H9 (cell line): ENCODE measurements at regions not wholly inside any gene's neighbourhood (a gene's known extent, or its start where the extent isn't known, plus 50 kb on each side); places are given as distances from the start of the nearest gene placed in this dataset.

Experiments
- DNase-seq: peaks from one replicate; pipeline ENCODE4 v3.0.0-alpha.2; 2017
- H2AFZ ChIP-seq: one replicate; pipeline ENCODE4 v1.6.1; 2013; ENCODE audit warnings: mild to moderate bottlenecking, low read length, control low read depth, moderate library complexity
- H2AK5ac ChIP-seq: 2 replicates; pipeline ENCODE4 v1.6.1; 2013; ENCODE audit warnings: low read length, control low read depth, mixed read lengths; ENCODE audit not compliant: insufficient read length
- H2BK120ac ChIP-seq: one replicate; pipeline ENCODE4 v1.6.1; 2013; ENCODE audit warnings: low read depth, mild to moderate bottlenecking, low read length, control low read depth, inconsistent platforms; ENCODE audit not compliant: poor library complexity, severe bottlenecking
- H2BK12ac ChIP-seq: 2 replicates; pipeline ENCODE4 v1.6.1; 2013; ENCODE audit warnings: low read length, control low read depth, mixed read lengths, low read depth; ENCODE audit not compliant: insufficient read length
- H2BK15ac ChIP-seq: 2 replicates; pipeline ENCODE4 v1.6.1; 2013; ENCODE audit warnings: low read depth, low read length, control low read depth
- H2BK20ac ChIP-seq: one replicate; pipeline ENCODE4 v1.6.1; 2013; ENCODE audit warnings: low read depth, mild to moderate bottlenecking, low read length, control low read depth, inconsistent platforms; ENCODE audit not compliant: poor library complexity, severe bottlenecking
- H2BK5ac ChIP-seq: 2 replicates; pipeline ENCODE4 v1.6.1; 2013; ENCODE audit warnings: low read length, control low read depth, mixed read lengths; ENCODE audit not compliant: insufficient read length
- H3K14ac ChIP-seq: 2 replicates; pipeline ENCODE4 v1.6.1; 2013; ENCODE audit warnings: low read length, control low read depth; ENCODE audit not compliant: insufficient read depth
- H3K18ac ChIP-seq: 2 replicates; pipeline ENCODE4 v1.6.1; 2013; ENCODE audit warnings: low read depth, mild to moderate bottlenecking, mixed read lengths, low read length, control low read depth; ENCODE audit not compliant: insufficient read length
- H3K23ac ChIP-seq: 2 replicates; pipeline ENCODE4 v1.6.1; 2013; ENCODE audit warnings: low read length, control low read depth, mixed read lengths, low read depth; ENCODE audit not compliant: insufficient read length
- H3K23me2 ChIP-seq: 2 replicates; pipeline ENCODE4 v1.6.1; 2013; ENCODE audit warnings: low read depth, mild to moderate bottlenecking, mixed read lengths, low read length, control low read depth; ENCODE audit not compliant: insufficient read length, poor library complexity, severe bottlenecking
- H3K27ac ChIP-seq: 2 replicates; pipeline ENCODE4 v1.5.1; 2013; ENCODE audit warnings: low read length, control low read depth, mixed read lengths, low read depth; ENCODE audit not compliant: insufficient read length
- H3K27me3 ChIP-seq: 2 replicates; pipeline ENCODE4 v1.6.1; 2013; ENCODE audit warnings: low read length, control low read depth, inconsistent platforms; ENCODE audit not compliant: insufficient read depth
- H3K4ac ChIP-seq: 2 replicates; pipeline ENCODE4 v1.6.1; 2013; ENCODE audit warnings: low read depth, mild to moderate bottlenecking, control low read depth, inconsistent platforms, low read length, moderate library complexity
- H3K4me1 ChIP-seq: 2 replicates; pipeline ENCODE4 v1.6.1; 2013; ENCODE audit warnings: low read length, control low read depth, inconsistent platforms; ENCODE audit not compliant: insufficient read depth
- H3K4me2 ChIP-seq: 2 replicates; pipeline ENCODE4 v1.6.1; 2013; ENCODE audit warnings: low read length, control low read depth, mixed read lengths; ENCODE audit not compliant: insufficient read length, insufficient read depth
- H3K56ac ChIP-seq: 2 replicates; pipeline ENCODE4 v1.6.1; 2013; ENCODE audit warnings: low read depth, mild to moderate bottlenecking, mixed read lengths, low read length, control low read depth; ENCODE audit not compliant: insufficient read length
- H3K79me1 ChIP-seq: 2 replicates; pipeline ENCODE4 v1.6.1; 2013; ENCODE audit warnings: low read depth, mild to moderate bottlenecking, moderate library complexity, low read length, control low read depth, inconsistent platforms; ENCODE audit not compliant: insufficient read depth, poor library complexity, severe bottlenecking
- H3K79me2 ChIP-seq: 2 replicates; pipeline ENCODE4 v1.6.1; 2013; ENCODE audit warnings: low read length, control low read depth, inconsistent platforms; ENCODE audit not compliant: insufficient read depth
- H3K9ac ChIP-seq: 2 replicates; pipeline ENCODE4 v1.6.1; 2013; ENCODE audit warnings: low read length, control low read depth, mixed read lengths; ENCODE audit not compliant: insufficient read length; ENCODE audit errors: extremely low read depth
- H3K9me3 ChIP-seq: one replicate; pipeline ENCODE4 v1.6.1; 2013; ENCODE audit warnings: low read depth, low read length, inconsistent platforms; ENCODE audit not compliant: control insufficient read depth
- H3T11ph ChIP-seq: one replicate; pipeline ENCODE4 v1.6.1; 2013; ENCODE audit warnings: mild to moderate bottlenecking, low read length, control low read depth, inconsistent platforms
- H4K20me1 ChIP-seq: one replicate; pipeline ENCODE4 v1.6.1; 2013; ENCODE audit not compliant: control insufficient read depth, insufficient read length, insufficient read depth
- H4K5ac ChIP-seq: 2 replicates; pipeline ENCODE4 v1.6.1; 2013; ENCODE audit warnings: low read depth, mild to moderate bottlenecking, mixed read lengths, low read length, control low read depth; ENCODE audit not compliant: insufficient read length
- H4K8ac ChIP-seq: replicated peaks from 2 replicates; pipeline ENCODE4 v1.6.1; 2013; ENCODE audit warnings: low read length, control low read depth, mixed read lengths, low read depth; ENCODE audit not compliant: insufficient read length
- H4K91ac ChIP-seq: 2 replicates; pipeline ENCODE4 v1.6.1; 2013; ENCODE audit warnings: low read depth, mild to moderate bottlenecking, moderate library complexity, mixed read lengths, low read length, control low read depth; ENCODE audit not compliant: insufficient read length
- H3K27ac Mint-ChIP-seq, 3 experiments: 2 replicates in 2 of 3; 3 replicates in 1 of 3; pipeline ENCODE4 v1.8.0; 2020 to 2021; ENCODE audit warnings: mixed read lengths in 3 of 3, mild to moderate bottlenecking in 1 of 3, moderate library complexity in 1 of 3
- H3K27me3 Mint-ChIP-seq: 2 replicates; pipeline ENCODE4 v1.8.0; 2021; ENCODE audit warnings: low read depth, mild to moderate bottlenecking, moderate library complexity, mixed read lengths
- H3K36me3 Mint-ChIP-seq, 3 experiments: 2 replicates in 2 of 3; 3 replicates in 1 of 3; pipeline ENCODE4 v1.8.0; 2020 to 2021; ENCODE audit warnings: low read depth in 3 of 3, mixed read lengths in 3 of 3; ENCODE audit not compliant: insufficient read depth in 1 of 3
- H3K4me1 Mint-ChIP-seq, 2 experiments: 2 replicates each; pipeline ENCODE4 v1.8.0; 2020; ENCODE audit warnings: mixed read lengths in 2 of 2
- H3K4me3 Mint-ChIP-seq, 2 experiments: 2 replicates in 1 of 2; 3 replicates in 1 of 2; pipeline ENCODE4 v1.8.0; 2020 to 2021; ENCODE audit warnings: mild to moderate bottlenecking in 2 of 2, mixed read lengths in 2 of 2, moderate library complexity in 1 of 2
- H3K9me3 Mint-ChIP-seq, 2 experiments: 2 replicates in 1 of 2; 3 replicates in 1 of 2; pipeline ENCODE4 v1.8.0; 2020; ENCODE audit warnings: mild to moderate bottlenecking in 2 of 2, mixed read lengths in 2 of 2, moderate library complexity in 1 of 2
- WGBS: extraction: QIAGEN DNeasy Blood & Tissue Kit; methylation state at CpG from one replicate; pipeline ENCODE4 v1.1.7; 2013; ENCODE audit warnings: missing lambda C conversion rate, low lambda C conversion rate, mixed read lengths; ENCODE audit not compliant: insufficient read length; ENCODE audit errors: extremely low coverage; 5-methylcytosine and 5-hydroxymethylcytosine counted together
- TF ChIP-seq, protein P1 (sequence below): fragments of 200-600 bp; sonication (generic); conservative IDR thresholded peaks from 3 replicates; pipeline ENCODE4 v1.8.0; 2021; ENCODE audit warnings: antibody characterized with exemption, mild to moderate bottlenecking

DNA sequence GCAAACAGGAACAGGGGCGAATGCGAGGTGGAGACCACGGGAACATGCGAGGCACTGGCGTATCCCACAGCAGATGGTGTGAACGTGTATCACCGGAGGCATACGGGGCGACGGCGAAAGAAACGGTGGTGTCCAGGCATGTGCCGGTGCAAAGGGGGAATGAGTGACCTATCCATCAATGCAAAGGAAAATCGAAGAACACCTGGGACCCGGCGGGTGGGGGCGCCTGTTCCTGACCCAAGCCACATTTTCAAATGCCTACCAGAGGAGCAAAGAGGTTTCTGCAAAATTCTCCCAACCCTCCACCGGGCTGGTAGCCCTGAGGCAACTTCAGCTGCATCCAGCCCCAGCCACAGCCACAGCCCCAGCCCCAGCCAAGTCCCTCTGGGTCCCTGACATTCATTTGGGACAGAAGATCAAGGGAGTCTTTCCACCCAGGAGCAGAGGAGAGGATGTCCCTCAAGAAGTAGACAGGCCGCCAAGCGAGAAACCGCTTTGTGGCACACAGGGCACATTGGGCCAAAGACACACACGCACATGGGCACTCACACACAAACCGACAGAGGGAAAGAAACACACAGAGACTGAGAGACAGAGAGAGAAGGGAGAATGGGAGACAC is 164.0 kb upstream of the ZNF337 start:
- WGBS, result no CpG with 5 or more reads among the region's 23 CpGs
- Mint-ChIP-seq H3K4me1 (peaks cover 18 to 25% of the 10 kb centered on the region in 2 experiments), H3K9me3 (peaks cover 5 to 15% of the 10 kb centered on the region in 2 experiments), H3K27ac (no peak overlapping the region), H3K27me3 (peaks cover 94% of the 10 kb centered on the region), H3K4me3 (peak overlapping the region; percentile 64 to 74; a peak in 4 of 5 replicates), H3K36me3 (peaks cover 0 to 2% (median 1%) of the 10 kb centered on the region in 3 experiments; a peak in 1 of 7 replicates)
- Histone ChIP-seq H2AFZ (no peak overlapping the region), H3T11ph (no peak overlapping the region), H2BK15ac (no peak overlapping the region), H4K20me1 (no peaks in the 10 kb centered on the region), H2BK5ac (no peak overlapping the region), H2AK5ac (no peak overlapping the region), H3K27ac (no peak overlapping the region), H4K91ac (no peak overlapping the region), H3K14ac (no peak overlapping the region), H2BK12ac (no peak overlapping the region), H2BK20ac (no peak overlapping the region), H3K4ac (no peak overlapping the region), H3K23ac (no peak overlapping the region), H3K4me1 (no peaks in the 10 kb centered on the region), H3K79me1 (no peaks in the 10 kb centered on the region), H3K9me3 (no peaks in the 10 kb centered on the region), H4K5ac (no peak overlapping the region), H3K79me2 (no peaks in the 10 kb centered on the region), H3K27me3 (peaks cover 42% of the 10 kb centered on the region), H3K18ac (no peak overlapping the region), H3K4me2 (peak overlapping the region; percentile 66), H2BK120ac (no peak overlapping the region), H3K9ac (no peak overlapping the region), H4K8ac (no peak overlapping the region), H3K23me2 (peaks cover 6% of the 10 kb centered on the region), H3K56ac (no peak overlapping the region)
- no peak for DNase-seq
- TF ChIP-seq, protein P1, sequence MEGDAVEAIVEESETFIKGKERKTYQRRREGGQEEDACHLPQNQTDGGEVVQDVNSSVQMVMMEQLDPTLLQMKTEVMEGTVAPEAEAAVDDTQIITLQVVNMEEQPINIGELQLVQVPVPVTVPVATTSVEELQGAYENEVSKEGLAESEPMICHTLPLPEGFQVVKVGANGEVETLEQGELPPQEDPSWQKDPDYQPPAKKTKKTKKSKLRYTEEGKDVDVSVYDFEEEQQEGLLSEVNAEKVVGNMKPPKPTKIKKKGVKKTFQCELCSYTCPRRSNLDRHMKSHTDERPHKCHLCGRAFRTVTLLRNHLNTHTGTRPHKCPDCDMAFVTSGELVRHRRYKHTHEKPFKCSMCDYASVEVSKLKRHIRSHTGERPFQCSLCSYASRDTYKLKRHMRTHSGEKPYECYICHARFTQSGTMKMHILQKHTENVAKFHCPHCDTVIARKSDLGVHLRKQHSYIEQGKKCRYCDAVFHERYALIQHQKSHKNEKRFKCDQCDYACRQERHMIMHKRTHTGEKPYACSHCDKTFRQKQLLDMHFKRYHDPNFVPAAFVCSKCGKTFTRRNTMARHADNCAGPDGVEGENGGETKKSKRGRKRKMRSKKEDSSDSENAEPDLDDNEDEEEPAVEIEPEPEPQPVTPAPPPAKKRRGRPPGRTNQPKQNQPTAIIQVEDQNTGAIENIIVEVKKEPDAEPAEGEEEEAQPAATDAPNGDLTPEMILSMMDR, result no peak
